ENCODE measurements at regions not wholly inside any gene's neighbourhood (a gene's known extent, or its start where the extent isn't known, plus 50 kb on each side); places are given as distances from the start of the nearest gene placed in this dataset.

- intact Hi-C loops (cut with micrococcal nuclease), result no loop called here
- H3K79me2 ChIP-seq (ENCODE audit: control insufficient read depth, insufficient read depth, low read length), result no peaks in the 10 kb centered on the region
- H3K4me3 Mint-ChIP-seq, result no peak overlapping the region
- CTCF ChIA-PET, result no interaction called here
- H3K27me3 ChIP-seq (replicated peaks in 1 of 4; ENCODE audit: control extremely low read depth in 1 of 4, control insufficient read depth in 3 of 4, insufficient read depth in 4 of 4, low read length in 3 of 4), result peaks cover 0 to 3% (median 0%) of the 10 kb centered on the region in 4 experiments
- no peaks in the 10 kb centered on the region for H3K4me1 Mint-ChIP-seq
- H3K4me3 ChIP-seq (ENCODE audit: control extremely low read depth in 1 of 5, extremely low read depth in 1 of 5, insufficient read depth in 1 of 5, low read depth in 2 of 5, low read length in 4 of 5), result no peak overlapping the region
- no peaks in the 10 kb centered on the region for H3K9me3 Mint-ChIP-seq (ENCODE audit: insufficient read depth)
- no peaks in the 10 kb centered on the region for H3K4me1 ChIP-seq (ENCODE audit: control insufficient read depth in 2 of 2, insufficient read depth in 2 of 2, low read length in 2 of 2)
- no CpG with 5 or more reads among the region's 2 CpGs for WGBS (ENCODE audit: insufficient coverage)
- H3K27ac Mint-ChIP-seq, result no peak overlapping the region
- H3K36me3 ChIP-seq (replicated peaks in 1 of 2; ENCODE audit: control extremely low read depth in 1 of 2, control insufficient read depth in 1 of 2, extremely low read depth in 1 of 2, insufficient read depth in 2 of 2, low read length in 1 of 2), result no peaks in the 10 kb centered on the region
- POLR2A ChIA-PET, result no interaction called here
- DNase-seq (no peak), ATAC-seq (ENCODE audit: low read depth) (no peak)
- TF ChIP-seq EZH2 (IDR thresholded peaks at IDR 0.05; ENCODE audit: borderline replicate concordance, insufficient read depth, low read depth, low read length, poor library complexity, severe bottlenecking) (no peak), CTCF (IDR thresholded peaks at IDR 0.05) (no peak)
- peaks cover 4% of the 10 kb centered on the region for H3K27me3 Mint-ChIP-seq
- no peak overlapping the region for H3K27ac ChIP-seq (ENCODE audit: low read length in 2 of 2)
- no peak overlapping the region for H3K9ac ChIP-seq (ENCODE audit: low read length)
- no peak overlapping the region for H3K4me2 ChIP-seq (replicated peaks; ENCODE audit: low read depth, low read length, poor library complexity, severe bottlenecking)
- H4K20me1 ChIP-seq (ENCODE audit: control insufficient read depth, insufficient read depth, low read length, poor library complexity, severe bottlenecking), result no peaks in the 10 kb centered on the region
- no peak overlapping the region for H2AFZ ChIP-seq (ENCODE audit: insufficient read depth, low read depth, low read length, poor library complexity, severe bottlenecking)
- H3K9me3 ChIP-seq (ENCODE audit: control extremely low read depth in 1 of 3, control insufficient read depth in 2 of 3, insufficient read depth in 1 of 3, low read length in 2 of 3), result no peaks in the 10 kb centered on the region
These were observed 103.3 kb downstream of the GPAM start for GRCh38 chr10:112080231-112080630.

- DNase-seq, result no peak
These were observed 101.4 kb downstream of the GPAM start for GRCh38 chr10:112082120-112082519.

More at GRCh38 chr10:112082120-112082519, 101.4 kb downstream of the GPAM start:
- no peak overlapping the region for H3K9ac ChIP-seq (ENCODE audit: low read length)
- H3K4me3 ChIP-seq (ENCODE audit: control extremely low read depth in 1 of 5, extremely low read depth in 1 of 5, insufficient read depth in 1 of 5, low read depth in 2 of 5, low read length in 4 of 5), result no peak overlapping the region
- no peaks in the 10 kb centered on the region for H3K36me3 ChIP-seq (replicated peaks in 1 of 2; ENCODE audit: control extremely low read depth in 1 of 2, control insufficient read depth in 1 of 2, extremely low read depth in 1 of 2, insufficient read depth in 2 of 2, low read length in 1 of 2)
- H4K20me1 ChIP-seq (ENCODE audit: control insufficient read depth, insufficient read depth, low read length, poor library complexity, severe bottlenecking), result no peaks in the 10 kb centered on the region
- ChIA-PET CTCF (interaction anchor here (0.7 kb wide), 1 partner anchor 932 kb away, joined by 3 read pairs; no protein-coding TSS in a partner anchor), POLR2A (no interaction called here)
- no peak for TF ChIP-seq EZH2 (IDR thresholded peaks at IDR 0.05; ENCODE audit: borderline replicate concordance, insufficient read depth, low read depth, low read length, poor library complexity, severe bottlenecking)
- no peak for TF ChIP-seq CTCF (IDR thresholded peaks at IDR 0.05)
- no peaks in the 10 kb centered on the region for H3K4me1 ChIP-seq (ENCODE audit: control insufficient read depth in 2 of 2, insufficient read depth in 2 of 2, low read length in 2 of 2)
- Mint-ChIP-seq H3K4me3 (no peak overlapping the region), H3K4me1 (no peaks in the 10 kb centered on the region), H3K27ac (no peak overlapping the region), H3K9me3 (ENCODE audit: insufficient read depth) (no peaks in the 10 kb centered on the region), H3K27me3 (peaks cover 4% of the 10 kb centered on the region)
- no peak for ATAC-seq (ENCODE audit: low read depth)
- H3K9me3 ChIP-seq (ENCODE audit: control extremely low read depth in 1 of 3, control insufficient read depth in 2 of 3, insufficient read depth in 1 of 3, low read length in 2 of 3), result no peaks in the 10 kb centered on the region
- H3K27ac ChIP-seq (ENCODE audit: low read length in 2 of 2), result no peak overlapping the region
- intact Hi-C loops (cut with micrococcal nuclease), result no loop called here
- H3K27me3 ChIP-seq (replicated peaks in 1 of 4; ENCODE audit: control extremely low read depth in 1 of 4, control insufficient read depth in 3 of 4, insufficient read depth in 4 of 4, low read length in 3 of 4), result peaks cover 0 to 6% (median 0%) of the 10 kb centered on the region in 4 experiments
- H3K79me2 ChIP-seq (ENCODE audit: control insufficient read depth, insufficient read depth, low read length), result no peaks in the 10 kb centered on the region
- WGBS (ENCODE audit: insufficient coverage), result 93% methylated on average over 5 of the region's 5 CpGs
- H2AFZ ChIP-seq (ENCODE audit: insufficient read depth, low read depth, low read length, poor library complexity, severe bottlenecking), result no peak overlapping the region
- H3K4me2 ChIP-seq (replicated peaks; ENCODE audit: low read depth, low read length, poor library complexity, severe bottlenecking), result no peak overlapping the region
